GM23338 (cell line): ENCODE measurements at regions not wholly inside any gene's neighbourhood (a gene's known extent, or its start where the extent isn't known, plus 50 kb on each side); places are given as distances from the start of the nearest gene placed in this dataset.
A peak's percentile ranks its signal among the peaks of the same experiment; 100 is the strongest.

Source experiments
- CREB1 ChIP-seq: fragments of 250-450 bp; sonication (Bioruptor Pico); IDR thresholded peaks from 2 replicates; pipeline ENCODE4 v1.5.0; 2020; ENCODE audit warnings: low read depth, mild to moderate bottlenecking, moderate library complexity
- CTCF ChIP-seq, 2 experiments: fragments of 200-600 bp in 1 of 2; sonication (generic) in 1 of 2; conservative IDR thresholded peaks; 2 replicates each; pipeline versions ENCODE4 v1.5.1 to v1.6.1; 2016 to 2017; ENCODE audit warnings: antibody characterized with exemption in 2 of 2, low read depth in 2 of 2, mild to moderate bottlenecking in 2 of 2, moderate library complexity in 1 of 2
- ETS1 ChIP-seq: IDR thresholded peaks from 2 replicates; pipeline ENCODE4 v1.6.1; 2016; ENCODE audit warnings: antibody characterized with exemption
- EZH2 ChIP-seq: fragments of 200-600 bp; sonication (generic); IDR thresholded peaks from one replicate; pipeline ENCODE4 v1.8.0; 2017; ENCODE audit warnings: antibody characterized with exemption, mild to moderate bottlenecking, low read depth; ENCODE audit not compliant: unreplicated experiment
- EZH2phosphoT487 ChIP-seq: fragments of 200-600 bp; sonication (generic); IDR thresholded peaks from one replicate; pipeline ENCODE4 v1.8.1; 2018; ENCODE audit warnings: antibody characterized with exemption; ENCODE audit not compliant: unreplicated experiment
- JUNB ChIP-seq: IDR thresholded peaks from one replicate; pipeline ENCODE4 v1.6.1; 2016; ENCODE audit warnings: antibody characterized with exemption; ENCODE audit not compliant: unreplicated experiment
- NANOG ChIP-seq: IDR thresholded peaks from 2 replicates; pipeline ENCODE4 v1.6.1; 2016; ENCODE audit warnings: antibody characterized with exemption, borderline replicate concordance
- POLR2AphosphoS5 ChIP-seq: IDR thresholded peaks from 2 replicates; pipeline ENCODE4 v1.6.1; 2016; ENCODE audit warnings: antibody characterized with exemption, low read depth
- REST ChIP-seq: IDR thresholded peaks from one replicate; pipeline ENCODE4 v1.6.1; 2018; ENCODE audit warnings: antibody characterized with exemption; ENCODE audit not compliant: unreplicated experiment
- STAT1 ChIP-seq: IDR thresholded peaks from one replicate; pipeline ENCODE4 v1.6.1; 2016; ENCODE audit warnings: antibody characterized with exemption; ENCODE audit not compliant: unreplicated experiment
- ZNF114 ChIP-seq: fragments of 250-450 bp; sonication (Bioruptor Pico); IDR thresholded peaks from 2 replicates; pipeline ENCODE4 v1.5.0; 2020; ENCODE audit warnings: mild to moderate bottlenecking, moderate library complexity
- ZNF331 ChIP-seq: fragments of 250-450 bp; sonication (Bioruptor Pico); IDR thresholded peaks from 2 replicates; pipeline ENCODE4 v1.5.0; 2020; ENCODE audit warnings: low read depth, mild to moderate bottlenecking, moderate library complexity

- TF ChIP-seq CTCF (conservative IDR thresholded peaks at IDR 0.05; ENCODE audit: low read depth in 2 of 2) (peak; percentile 70 to 79), POLR2AphosphoS5 (no peak), REST (no peak), EZH2 (no peak), JUNB (no peak), CREB1 (CRISPR knock-in tag) (no peak), ETS1 (no peak), EZH2phosphoT487 (no peak), NANOG (no peak), ZNF114 (CRISPR knock-in tag) (no peak), ZNF331 (no peak), STAT1 (no peak)
Measured at GRCh38 chr15:46091860-46092450, 457.1 kb downstream of the SQOR start.
